ENCODE measurements at regions not wholly inside any gene's neighbourhood (a gene's known extent, or its start where the extent isn't known, plus 50 kb on each side); places are given as distances from the start of the nearest gene placed in this dataset.

DNA sequence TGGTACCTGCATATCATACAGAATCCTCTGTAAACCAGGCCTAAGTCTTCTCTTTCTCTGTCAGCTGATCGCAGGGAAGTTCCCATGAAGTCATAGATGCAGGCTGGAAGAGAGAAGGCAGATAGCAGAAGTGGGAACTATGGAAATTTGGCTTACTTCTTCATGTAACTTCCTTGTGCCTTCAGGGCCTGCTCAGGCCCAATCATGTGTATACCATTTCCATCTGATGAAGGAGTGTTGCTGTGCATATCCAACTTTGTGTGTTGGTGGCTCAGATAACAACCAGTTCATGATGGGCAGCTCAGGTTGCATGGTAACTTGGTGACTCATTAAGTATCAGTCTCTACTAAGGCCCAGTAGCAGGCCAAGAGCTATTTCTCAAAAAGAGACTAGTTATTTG lies 53.1 kb upstream of the CEP295 start:
- no peak overlapping the region for H2BK12ac ChIP-seq (ENCODE audit: low read length)
- H2AK5ac ChIP-seq (ENCODE audit: low read depth, low read length): no peak overlapping the region
- H3K27me3 ChIP-seq (ENCODE audit: control insufficient read depth in 3 of 3, insufficient read depth in 3 of 3, low read depth in 1 of 3, low read length in 3 of 3): peaks cover 0 to 6% (median 0%) of the 10 kb centered on the region in 3 experiments
- H3K9me3 ChIP-seq (replicated peaks in 1 of 2; ENCODE audit: control insufficient read depth in 2 of 2, insufficient read depth in 1 of 2, low read depth in 1 of 2, low read length in 2 of 2): no peaks in the 10 kb centered on the region
- H4K91ac ChIP-seq (ENCODE audit: low read depth, low read length, poor library complexity): no peak overlapping the region
- no peak overlapping the region for H2BK120ac ChIP-seq (ENCODE audit: low read depth, low read length)
- no peak overlapping the region for H3K4me2 ChIP-seq (ENCODE audit: insufficient read depth, low read length, poor library complexity, severe bottlenecking)
- H3K14ac ChIP-seq (ENCODE audit: low read length): no peak overlapping the region
- H3K4ac ChIP-seq (ENCODE audit: low read length): no peak overlapping the region
- H4K8ac ChIP-seq (ENCODE audit: low read depth, low read length): no peak overlapping the region
- no peaks in the 10 kb centered on the region for H3K36me3 ChIP-seq (replicated peaks in 1 of 2; ENCODE audit: control insufficient read depth in 2 of 2, insufficient read depth in 2 of 2, low read length in 2 of 2)
- H3K9ac ChIP-seq (ENCODE audit: low read depth, low read length, poor library complexity): no peak overlapping the region
- H3K18ac ChIP-seq (ENCODE audit: low read length): no peak overlapping the region
- peaks cover 0 to 2% of the 10 kb centered on the region in 2 donors for H3K4me1 ChIP-seq (ENCODE audit: control insufficient read depth in 2 of 2, insufficient read depth in 1 of 2, low read depth in 1 of 2, low read length in 2 of 2)
- no peak overlapping the region for H2AFZ ChIP-seq (ENCODE audit: low read length)
- H2BK15ac ChIP-seq (ENCODE audit: low read length): no peak overlapping the region
- no peak overlapping the region for H3K27ac ChIP-seq (replicated peaks; ENCODE audit: low read length)
- no peaks in the 10 kb centered on the region for H3K79me1 ChIP-seq (ENCODE audit: low read depth, low read length)
- no peak overlapping the region for H3K23ac ChIP-seq (ENCODE audit: low read depth, low read length, poor library complexity)
- WGBS, 2 donors (ENCODE audit: extremely low coverage in 2 of 2, insufficient read length in 2 of 2, insufficient replicate concordance in 1 of 2): no CpG with 5 or more reads among the region's 1 CpG
- H3K4me3 ChIP-seq (ENCODE audit: low read length in 2 of 2): no peak overlapping the region
- DNase-seq (ENCODE audit: low spot score): no peak
- H2BK5ac ChIP-seq (ENCODE audit: low read length): no peak overlapping the region

DNA sequence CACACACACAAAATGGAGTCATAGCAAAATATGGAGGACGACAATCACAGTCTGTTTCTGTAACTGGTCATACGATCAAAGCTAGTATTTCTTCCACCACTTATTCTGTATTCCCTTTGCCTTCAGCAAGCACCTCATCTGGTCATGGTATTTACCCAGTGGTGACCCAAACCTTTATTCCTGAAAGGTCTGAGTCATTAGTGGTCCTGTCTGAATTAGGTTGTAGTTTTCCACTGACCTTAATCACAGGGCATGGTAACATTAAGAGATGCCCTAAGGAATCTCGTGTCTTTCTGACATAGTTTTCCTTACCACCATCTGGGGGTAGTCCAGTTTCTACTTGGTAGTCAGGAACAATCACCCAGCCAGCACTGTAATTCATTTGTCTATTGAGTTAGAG lies 54.8 kb upstream of the CEP295 start:
- DNase-seq (ENCODE audit: low spot score): no peak
- no peak overlapping the region for H2BK120ac ChIP-seq (ENCODE audit: low read depth, low read length)
- no peak overlapping the region for H3K18ac ChIP-seq (ENCODE audit: low read length)
- H2BK5ac ChIP-seq (ENCODE audit: low read length): no peak overlapping the region
- no peak overlapping the region for H4K91ac ChIP-seq (ENCODE audit: low read depth, low read length, poor library complexity)
- H2BK15ac ChIP-seq (ENCODE audit: low read length): no peak overlapping the region
- H3K27me3 ChIP-seq (ENCODE audit: control insufficient read depth in 3 of 3, insufficient read depth in 3 of 3, low read depth in 1 of 3, low read length in 3 of 3): peaks cover 0 to 6% (median 0%) of the 10 kb centered on the region in 3 experiments
- H2AK5ac ChIP-seq (ENCODE audit: low read depth, low read length): no peak overlapping the region
- H3K14ac ChIP-seq (ENCODE audit: low read length): no peak overlapping the region
- no peak overlapping the region for H2AFZ ChIP-seq (ENCODE audit: low read length)
- H3K36me3 ChIP-seq (replicated peaks in 1 of 2; ENCODE audit: control insufficient read depth in 2 of 2, insufficient read depth in 2 of 2, low read length in 2 of 2): no peaks in the 10 kb centered on the region
- H3K79me1 ChIP-seq (ENCODE audit: low read depth, low read length): no peaks in the 10 kb centered on the region
- no peak overlapping the region for H3K27ac ChIP-seq (replicated peaks; ENCODE audit: low read length)
- WGBS, 2 donors (ENCODE audit: extremely low coverage in 2 of 2, insufficient read length in 2 of 2, insufficient replicate concordance in 1 of 2): no CpG with 5 or more reads among the region's 3 CpGs
- H3K4me1 ChIP-seq (ENCODE audit: control insufficient read depth in 2 of 2, insufficient read depth in 1 of 2, low read depth in 1 of 2, low read length in 2 of 2): peaks cover 0 to 2% of the 10 kb centered on the region in 2 donors
- no peak overlapping the region for H3K4me3 ChIP-seq (ENCODE audit: low read length in 2 of 2)
- no peak overlapping the region for H2BK12ac ChIP-seq (ENCODE audit: low read length)
- H3K4me2 ChIP-seq (ENCODE audit: insufficient read depth, low read length, poor library complexity, severe bottlenecking): no peak overlapping the region
- H3K4ac ChIP-seq (ENCODE audit: low read length): no peak overlapping the region
- no peak overlapping the region for H3K9ac ChIP-seq (ENCODE audit: low read depth, low read length, poor library complexity)
- H3K23ac ChIP-seq (ENCODE audit: low read depth, low read length, poor library complexity): no peak overlapping the region
- H4K8ac ChIP-seq (ENCODE audit: low read depth, low read length): no peak overlapping the region
- H3K9me3 ChIP-seq (replicated peaks in 1 of 2; ENCODE audit: control insufficient read depth in 2 of 2, insufficient read depth in 1 of 2, low read depth in 1 of 2, low read length in 2 of 2): no peaks in the 10 kb centered on the region

DNA sequence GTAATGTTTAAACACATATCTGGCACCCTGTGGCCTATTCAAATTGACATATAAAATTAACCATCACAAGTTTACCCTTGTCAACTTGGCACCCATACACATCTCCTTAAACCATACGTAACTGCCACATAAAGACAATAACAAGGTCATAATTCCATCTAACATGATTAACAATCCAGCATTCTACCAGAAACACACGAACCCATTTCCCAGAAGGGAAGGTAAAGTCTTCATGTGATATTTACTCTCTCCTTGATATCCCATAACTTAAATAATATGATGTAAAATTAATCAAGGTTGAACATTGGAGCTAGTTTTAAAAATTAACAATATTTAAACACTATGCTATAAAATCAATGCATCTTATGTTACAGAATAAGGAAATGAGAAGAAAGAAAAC lies 55.2 kb upstream of the CEP295 start:
- no peak overlapping the region for H2BK12ac ChIP-seq (ENCODE audit: low read length)
- no peaks in the 10 kb centered on the region for H3K9me3 ChIP-seq (replicated peaks in 1 of 2; ENCODE audit: control insufficient read depth in 2 of 2, insufficient read depth in 1 of 2, low read depth in 1 of 2, low read length in 2 of 2)
- H3K9ac ChIP-seq (ENCODE audit: low read depth, low read length, poor library complexity): no peak overlapping the region
- H3K18ac ChIP-seq (ENCODE audit: low read length): no peak overlapping the region
- peaks cover 0 to 2% of the 10 kb centered on the region in 2 donors for H3K4me1 ChIP-seq (ENCODE audit: control insufficient read depth in 2 of 2, insufficient read depth in 1 of 2, low read depth in 1 of 2, low read length in 2 of 2)
- H3K23ac ChIP-seq (ENCODE audit: low read depth, low read length, poor library complexity): no peak overlapping the region
- no peaks in the 10 kb centered on the region for H3K36me3 ChIP-seq (replicated peaks in 1 of 2; ENCODE audit: control insufficient read depth in 2 of 2, insufficient read depth in 2 of 2, low read length in 2 of 2)
- no peaks in the 10 kb centered on the region for H3K79me1 ChIP-seq (ENCODE audit: low read depth, low read length)
- peaks cover 0 to 6% (median 0%) of the 10 kb centered on the region in 3 experiments for H3K27me3 ChIP-seq (ENCODE audit: control insufficient read depth in 3 of 3, insufficient read depth in 3 of 3, low read depth in 1 of 3, low read length in 3 of 3)
- H3K4ac ChIP-seq (ENCODE audit: low read length): no peak overlapping the region
- WGBS, 2 donors (ENCODE audit: extremely low coverage in 2 of 2, insufficient read length in 2 of 2, insufficient replicate concordance in 1 of 2): no CpG with 5 or more reads among the region's 2 CpGs
- no peak overlapping the region for H2BK15ac ChIP-seq (ENCODE audit: low read length)
- no peak overlapping the region for H3K14ac ChIP-seq (ENCODE audit: low read length)
- no peak for DNase-seq (ENCODE audit: low spot score)
- H2AK5ac ChIP-seq (ENCODE audit: low read depth, low read length): no peak overlapping the region
- H3K27ac ChIP-seq (replicated peaks; ENCODE audit: low read length): no peak overlapping the region
- no peak overlapping the region for H2BK120ac ChIP-seq (ENCODE audit: low read depth, low read length)
- no peak overlapping the region for H4K8ac ChIP-seq (ENCODE audit: low read depth, low read length)
- H2BK5ac ChIP-seq (ENCODE audit: low read length): no peak overlapping the region
- H3K4me3 ChIP-seq (ENCODE audit: low read length in 2 of 2): no peak overlapping the region
- no peak overlapping the region for H3K4me2 ChIP-seq (ENCODE audit: insufficient read depth, low read length, poor library complexity, severe bottlenecking)
- no peak overlapping the region for H4K91ac ChIP-seq (ENCODE audit: low read depth, low read length, poor library complexity)
- H2AFZ ChIP-seq (ENCODE audit: low read length): no peak overlapping the region

DNA sequence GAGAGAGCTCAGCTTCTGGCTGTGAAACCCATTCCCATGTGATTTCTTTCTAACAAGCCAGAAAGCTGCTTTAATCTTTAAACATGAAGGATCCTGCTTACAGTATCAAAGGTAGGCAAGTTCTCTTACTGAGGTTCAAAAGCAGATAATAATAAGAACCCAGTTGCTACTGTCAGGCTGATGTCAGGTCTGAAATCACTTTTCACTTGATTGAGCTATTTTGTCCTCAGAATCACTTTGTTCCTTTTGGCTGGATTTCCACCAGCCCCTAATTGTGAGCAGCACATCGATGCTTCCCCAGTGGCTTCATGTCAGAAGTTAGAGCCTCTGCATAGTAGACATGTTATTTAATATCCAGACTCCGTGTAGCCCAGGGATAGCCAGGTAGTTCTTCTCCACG lies 55.8 kb upstream of the CEP295 start:
- Histone ChIP-seq H2BK120ac (ENCODE audit: low read depth, low read length) (no peak overlapping the region), H3K4me3 (ENCODE audit: low read length in 2 of 2) (no peak overlapping the region), H3K79me1 (ENCODE audit: low read depth, low read length) (no peaks in the 10 kb centered on the region), H2BK15ac (ENCODE audit: low read length) (no peak overlapping the region), H3K4me2 (ENCODE audit: insufficient read depth, low read length, poor library complexity, severe bottlenecking) (no peak overlapping the region), H3K9me3 (replicated peaks in 1 of 2; ENCODE audit: control insufficient read depth in 2 of 2, insufficient read depth in 1 of 2, low read depth in 1 of 2, low read length in 2 of 2) (no peaks in the 10 kb centered on the region), H4K8ac (ENCODE audit: low read depth, low read length) (no peak overlapping the region), H3K36me3 (replicated peaks in 1 of 2; ENCODE audit: control insufficient read depth in 2 of 2, insufficient read depth in 2 of 2, low read length in 2 of 2) (no peaks in the 10 kb centered on the region), H3K4me1 (ENCODE audit: control insufficient read depth in 2 of 2, insufficient read depth in 1 of 2, low read depth in 1 of 2, low read length in 2 of 2) (peaks cover 0 to 2% of the 10 kb centered on the region in 2 donors), H3K4ac (ENCODE audit: low read length) (no peak overlapping the region), H3K27ac (replicated peaks; ENCODE audit: low read length) (no peak overlapping the region), H2BK5ac (ENCODE audit: low read length) (no peak overlapping the region), H3K27me3 (ENCODE audit: control insufficient read depth in 3 of 3, insufficient read depth in 3 of 3, low read depth in 1 of 3, low read length in 3 of 3) (peaks cover 0 to 6% (median 0%) of the 10 kb centered on the region in 3 experiments), H2AK5ac (ENCODE audit: low read depth, low read length) (no peak overlapping the region), H3K18ac (ENCODE audit: low read length) (no peak overlapping the region), H3K14ac (ENCODE audit: low read length) (no peak overlapping the region), H4K91ac (ENCODE audit: low read depth, low read length, poor library complexity) (no peak overlapping the region), H3K23ac (ENCODE audit: low read depth, low read length, poor library complexity) (no peak overlapping the region), H2AFZ (ENCODE audit: low read length) (peak overlapping the region; percentile 48), H2BK12ac (ENCODE audit: low read length) (no peak overlapping the region), H3K9ac (ENCODE audit: low read depth, low read length, poor library complexity) (no peak overlapping the region)
- no peak for DNase-seq (ENCODE audit: low spot score)
- WGBS, 2 donors (ENCODE audit: extremely low coverage in 2 of 2, insufficient read length in 2 of 2, insufficient replicate concordance in 1 of 2): no CpG with 5 or more reads among the region's 3 CpGs
